ENCODE measurements at regions not wholly inside any gene's neighbourhood (a gene's known extent, or its start where the extent isn't known, plus 50 kb on each side); places are given as distances from the start of the nearest gene placed in this dataset.

- H3K27me3 Mint-ChIP-seq = peaks cover 4% of the 10 kb centered on the region
- ChIA-PET POLR2A (interaction anchor here (0.8 to 3.1 kb wide), 5 partner anchors 11 to 348 kb away, joined by 3 to 15 read pairs (median 13); partner anchors contain the start of gene EIF4G2), CTCF (interaction anchor here (0.7 to 5.7 kb wide), 25 partner anchors 10 to 298 kb away, joined by 3 to 100 read pairs (median 5); no protein-coding TSS in a partner anchor)
- no peaks in the 10 kb centered on the region for H3K9me3 Mint-ChIP-seq
- Histone ChIP-seq H3K27ac (ENCODE audit: low read depth in 1 of 2, low read length in 2 of 2) (no peak overlapping the region), H3K36me3 (ENCODE audit: insufficient read depth, low read length) (peaks cover under 1% of the 10 kb centered on the region), H3K4me1 (ENCODE audit: insufficient read depth, low read length) (peaks cover 33% of the 10 kb centered on the region), H3K27me3 (ENCODE audit: control insufficient read depth in 1 of 2, insufficient read depth in 2 of 2, low read length in 2 of 2) (no peaks in the 10 kb centered on the region), H3K9me3 (ENCODE audit: control insufficient read depth in 1 of 2, insufficient read depth in 1 of 2, low read length in 2 of 2) (peaks cover 0 to 5% of the 10 kb centered on the region in 2 experiments), H3K4me3 (ENCODE audit: low read length) (no peak overlapping the region)
- intact Hi-C loops (cut with DNase I, micrococcal nuclease) = loop anchor here (1.0 to 5.0 kb wide), 10 partner anchors 20 to 630 kb away; no protein-coding TSS in a partner anchor
- ATAC-seq (ENCODE audit: poor library complexity) (peak; percentile 67), DNase-seq (peak; percentile 50 to 84 (median 70))
- H3K4me1 Mint-ChIP-seq (ENCODE audit: low read depth) = peaks cover 48% of the 10 kb centered on the region
- TF ChIP-seq, protein P1, sequence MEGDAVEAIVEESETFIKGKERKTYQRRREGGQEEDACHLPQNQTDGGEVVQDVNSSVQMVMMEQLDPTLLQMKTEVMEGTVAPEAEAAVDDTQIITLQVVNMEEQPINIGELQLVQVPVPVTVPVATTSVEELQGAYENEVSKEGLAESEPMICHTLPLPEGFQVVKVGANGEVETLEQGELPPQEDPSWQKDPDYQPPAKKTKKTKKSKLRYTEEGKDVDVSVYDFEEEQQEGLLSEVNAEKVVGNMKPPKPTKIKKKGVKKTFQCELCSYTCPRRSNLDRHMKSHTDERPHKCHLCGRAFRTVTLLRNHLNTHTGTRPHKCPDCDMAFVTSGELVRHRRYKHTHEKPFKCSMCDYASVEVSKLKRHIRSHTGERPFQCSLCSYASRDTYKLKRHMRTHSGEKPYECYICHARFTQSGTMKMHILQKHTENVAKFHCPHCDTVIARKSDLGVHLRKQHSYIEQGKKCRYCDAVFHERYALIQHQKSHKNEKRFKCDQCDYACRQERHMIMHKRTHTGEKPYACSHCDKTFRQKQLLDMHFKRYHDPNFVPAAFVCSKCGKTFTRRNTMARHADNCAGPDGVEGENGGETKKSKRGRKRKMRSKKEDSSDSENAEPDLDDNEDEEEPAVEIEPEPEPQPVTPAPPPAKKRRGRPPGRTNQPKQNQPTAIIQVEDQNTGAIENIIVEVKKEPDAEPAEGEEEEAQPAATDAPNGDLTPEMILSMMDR (IDR thresholded peaks at IDR 0.05) = peak; percentile 80
- peak overlapping the region; percentile 71 for H3K4me3 Mint-ChIP-seq
- H3K27ac Mint-ChIP-seq = peak overlapping the region; percentile 92
- H3K36me3 Mint-ChIP-seq (ENCODE audit: low read depth) = peaks cover 29% of the 10 kb centered on the region
These were observed 195.9 kb downstream of the CSNK2A3 start for GRCh38 chr11:11157185-11157584.

- H3K9me3 Mint-ChIP-seq = no peaks in the 10 kb centered on the region
- ChIA-PET POLR2A (interaction anchor here (1.8 to 3.1 kb wide), 4 partner anchors 118 to 347 kb away, joined by 5 to 15 read pairs (median 14); partner anchors contain the start of gene EIF4G2), CTCF (interaction anchor here (0.8 to 5.7 kb wide), 21 partner anchors 9 to 297 kb away, joined by 3 to 100 read pairs (median 6); no protein-coding TSS in a partner anchor)
- intact Hi-C loops (cut with DNase I, micrococcal nuclease) = loop anchor here (2.0 to 5.0 kb wide), 8 partner anchors 19 to 631 kb away; no protein-coding TSS in a partner anchor
- ATAC-seq (ENCODE audit: poor library complexity) (peak; percentile 79), DNase-seq (peak; percentile 38 to 79 (median 60))
- peak overlapping the region; percentile 92 for H3K27ac Mint-ChIP-seq
- no peaks in the 10 kb centered on the region for H3K27me3 ChIP-seq (ENCODE audit: control insufficient read depth in 1 of 2, insufficient read depth in 2 of 2, low read length in 2 of 2)
- H3K36me3 ChIP-seq (ENCODE audit: insufficient read depth, low read length) = peaks cover 5% of the 10 kb centered on the region
- H3K4me3 Mint-ChIP-seq = peak overlapping the region; percentile 71
- peaks cover 36% of the 10 kb centered on the region for H3K36me3 Mint-ChIP-seq (ENCODE audit: low read depth)
- H3K27ac ChIP-seq (ENCODE audit: low read depth in 1 of 2, low read length in 2 of 2) = peak overlapping the region in 1 of 2 donors; percentile 37
- peaks cover 58% of the 10 kb centered on the region for H3K4me1 Mint-ChIP-seq (ENCODE audit: low read depth)
- peak overlapping the region; percentile 55 for H3K4me3 ChIP-seq (ENCODE audit: low read length)
- TF ChIP-seq, protein P1 (IDR thresholded peaks at IDR 0.05) = peak; percentile 74
- H3K9me3 ChIP-seq (ENCODE audit: control insufficient read depth in 1 of 2, insufficient read depth in 1 of 2, low read length in 2 of 2) = peaks cover 0 to 5% of the 10 kb centered on the region in 2 experiments
- no peaks in the 10 kb centered on the region for H3K27me3 Mint-ChIP-seq
- H3K4me1 ChIP-seq (ENCODE audit: insufficient read depth, low read length) = peaks cover 33% of the 10 kb centered on the region
These were observed 196.9 kb downstream of the CSNK2A3 start for GRCh38 chr11:11155962-11156815.

- H3K9me3 ChIP-seq (ENCODE audit: control insufficient read depth in 1 of 2, insufficient read depth in 1 of 2, low read length in 2 of 2) = no peaks in the 10 kb centered on the region
- TF ChIP-seq, protein P1 (IDR thresholded peaks at IDR 0.05) = no peak
- H3K27me3 ChIP-seq (ENCODE audit: control insufficient read depth in 1 of 2, insufficient read depth in 2 of 2, low read length in 2 of 2) = no peaks in the 10 kb centered on the region
- ATAC-seq (ENCODE audit: poor library complexity) = no peak
- peaks cover 5% of the 10 kb centered on the region for H3K36me3 ChIP-seq (ENCODE audit: insufficient read depth, low read length)
- H3K4me1 ChIP-seq (ENCODE audit: insufficient read depth, low read length) = peaks cover 66% of the 10 kb centered on the region
- Mint-ChIP-seq H3K27ac (peak overlapping the region; percentile 95), H3K4me1 (ENCODE audit: low read depth) (peaks cover 91% of the 10 kb centered on the region), H3K36me3 (ENCODE audit: low read depth) (peaks cover 47% of the 10 kb centered on the region), H3K27me3 (no peaks in the 10 kb centered on the region), H3K4me3 (no peak overlapping the region), H3K9me3 (no peaks in the 10 kb centered on the region)
- ChIA-PET POLR2A (interaction anchor here (0.6 kb wide), 1 partner anchor 359 kb away, joined by 3 read pairs; no protein-coding TSS in a partner anchor), CTCF (no interaction called here)
- H3K4me3 ChIP-seq (ENCODE audit: low read length) = no peak overlapping the region
- DNase-seq = no peak
- intact Hi-C loops (cut with DNase I, micrococcal nuclease) = no loop called here
- H3K27ac ChIP-seq (ENCODE audit: low read depth in 1 of 2, low read length in 2 of 2) = no peak overlapping the region
These were observed 200.2 kb downstream of the CSNK2A3 start for GRCh38 chr11:11152877-11153276.
